ENCODE measurements at regions not wholly inside any gene's neighbourhood (a gene's known extent, or its start where the extent isn't known, plus 50 kb on each side); places are given as distances from the start of the nearest gene placed in this dataset.

- 0 out of 2 replicates have a peak, but pooled peaks cover 4% of the 10 kb centered on the region for H3K36me3 Mint-ChIP-seq
- peaks cover 24% of the 10 kb centered on the region for H3K4me1 Mint-ChIP-seq
- POLR2A ChIA-PET = no interaction called here
- H3K27ac Mint-ChIP-seq = no peak overlapping the region
- CTCF ChIA-PET = interaction anchor here (1.2 kb wide), 1 partner anchor 111 kb away, joined by 3 read pairs; no protein-coding TSS in a partner anchor
- TF ChIP-seq PRRX2 (CRISPR knock-in tag; IDR thresholded peaks at IDR 0.05) = no peak
- no peak for TF ChIP-seq E2F4 (CRISPR knock-in tag; IDR thresholded peaks at IDR 0.05; ENCODE audit: borderline replicate concordance, low read depth)
- no peak for TF ChIP-seq SOX15 (CRISPR knock-in tag; IDR thresholded peaks at IDR 0.05)
- no peak for TF ChIP-seq E2F1 (CRISPR knock-in tag; IDR thresholded peaks at IDR 0.05)
- no peak for TF ChIP-seq TP53 (CRISPR knock-in tag; IDR thresholded peaks at IDR 0.05)
- no peak for TF ChIP-seq KAT7 (CRISPR knock-in tag; IDR thresholded peaks at IDR 0.05; ENCODE audit: borderline replicate concordance)
- TF ChIP-seq MLX (CRISPR knock-in tag; IDR thresholded peaks at IDR 0.05) = no peak
- TF ChIP-seq HMGA2 (CRISPR knock-in tag; IDR thresholded peaks at IDR 0.05) = no peak
- no peak for ATAC-seq
- no peak overlapping the region for H3K4me3 Mint-ChIP-seq
- no peaks in the 10 kb centered on the region for H3K9me3 Mint-ChIP-seq
- no peak for DNase-seq (ENCODE audit: low spot score)
- no peaks in the 10 kb centered on the region; the same call in 1 of the 2 replicates for H3K27me3 Mint-ChIP-seq (ENCODE audit: low read depth)
Observed at GRCh38 chr5:173740400-173740799, 124.0 kb upstream of the BOD1 start.

- 0 out of 2 replicates have a peak, but pooled peaks cover 4% of the 10 kb centered on the region for H3K36me3 Mint-ChIP-seq
- ChIA-PET CTCF (interaction anchor here (1.2 kb wide), 1 partner anchor 111 kb away, joined by 3 read pairs; no protein-coding TSS in a partner anchor), POLR2A (no interaction called here)
- H3K4me3 Mint-ChIP-seq = no peak overlapping the region
- no peaks in the 10 kb centered on the region; the same call in 1 of the 2 replicates for H3K27me3 Mint-ChIP-seq (ENCODE audit: low read depth)
- no peak for ATAC-seq
- DNase-seq (ENCODE audit: low spot score) = no peak
- no peaks in the 10 kb centered on the region for H3K9me3 Mint-ChIP-seq
- no peak for TF ChIP-seq ZNF671 (CRISPR knock-in tag; IDR thresholded peaks at IDR 0.05)
- TF ChIP-seq NR2C2 (CRISPR knock-in tag; IDR thresholded peaks at IDR 0.05) = no peak
- no peak overlapping the region for H3K27ac Mint-ChIP-seq
- peaks cover 31% of the 10 kb centered on the region for H3K4me1 Mint-ChIP-seq
Observed at GRCh38 chr5:173741087-173741486, 124.6 kb upstream of the BOD1 start.

DNA sequence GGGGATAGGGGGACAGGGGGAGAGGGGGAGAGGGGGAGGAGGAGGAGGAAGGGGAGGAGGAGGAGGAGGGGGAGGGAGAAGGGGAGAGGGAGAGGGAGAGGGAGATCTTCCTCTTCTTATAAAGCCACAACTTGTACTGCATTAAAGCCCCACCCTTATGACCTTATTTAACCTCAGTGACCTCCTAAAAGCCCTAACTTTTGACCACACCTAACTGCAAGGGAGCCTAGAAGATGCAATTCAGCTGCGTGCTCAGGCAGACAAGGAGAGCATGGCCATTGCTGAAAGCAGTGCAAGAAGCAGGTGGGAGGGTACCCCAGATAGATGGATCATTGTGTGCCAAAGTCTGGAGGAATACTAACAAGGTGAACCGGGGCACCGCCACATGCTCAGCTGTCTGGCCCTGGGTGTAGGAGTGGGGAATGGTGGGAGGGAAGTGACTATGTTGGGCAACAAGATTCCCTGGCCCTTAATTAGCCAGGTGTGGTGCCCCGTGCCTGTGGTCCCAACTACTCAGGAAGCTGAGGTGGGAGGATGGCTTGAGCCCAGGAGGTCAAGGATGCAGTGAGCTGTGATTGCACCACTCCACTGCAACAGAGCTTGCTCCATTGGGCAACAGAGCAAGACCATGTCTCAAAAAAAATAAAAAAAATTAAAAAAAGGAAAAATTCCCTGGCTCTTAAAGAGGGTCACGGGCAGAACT lies 125.4 kb upstream of the BOD1 start:
- ChIA-PET CTCF (interaction anchor here (1.2 kb wide), 1 partner anchor 112 kb away, joined by 3 read pairs; no protein-coding TSS in a partner anchor), POLR2A (no interaction called here)
- no peak for ATAC-seq
- no peaks in the 10 kb centered on the region; the same call in 1 of the 2 replicates for H3K27me3 Mint-ChIP-seq (ENCODE audit: low read depth)
- H3K4me3 Mint-ChIP-seq = no peak overlapping the region
- H3K4me1 Mint-ChIP-seq = peaks cover 30% of the 10 kb centered on the region
- peaks cover 1% of the 10 kb centered on the region for H3K9me3 Mint-ChIP-seq
- H3K36me3 Mint-ChIP-seq = 0 out of 2 replicates have a peak, but pooled peaks cover 4% of the 10 kb centered on the region
- DNase-seq (ENCODE audit: low spot score) = no peak
- H3K27ac Mint-ChIP-seq = no peak overlapping the region
- TF ChIP-seq OVOL2 (CRISPR knock-in tag; IDR thresholded peaks at IDR 0.05; ENCODE audit: borderline replicate concordance) (no peak), GABPB1 (CRISPR knock-in tag; IDR thresholded peaks at IDR 0.05) (no peak), KAT7 (CRISPR knock-in tag; IDR thresholded peaks at IDR 0.05; ENCODE audit: borderline replicate concordance) (no peak), ZBTB21 (CRISPR knock-in tag; IDR thresholded peaks at IDR 0.05; ENCODE audit: borderline replicate concordance) (no peak), E2F4 (CRISPR knock-in tag; IDR thresholded peaks at IDR 0.05; ENCODE audit: borderline replicate concordance, low read depth) (no peak), PRRX2 (CRISPR knock-in tag; IDR thresholded peaks at IDR 0.05) (no peak), SOX15 (CRISPR knock-in tag; IDR thresholded peaks at IDR 0.05) (no peak), E2F1 (CRISPR knock-in tag; IDR thresholded peaks at IDR 0.05) (no peak), AFF4 (CRISPR knock-in tag; IDR thresholded peaks at IDR 0.05; ENCODE audit: borderline replicate concordance) (no peak), ZNF232 (CRISPR knock-in tag; IDR thresholded peaks at IDR 0.05) (no peak), JAZF1 (CRISPR knock-in tag; IDR thresholded peaks at IDR 0.05) (no peak)
- TF ChIP-seq, protein P1, sequence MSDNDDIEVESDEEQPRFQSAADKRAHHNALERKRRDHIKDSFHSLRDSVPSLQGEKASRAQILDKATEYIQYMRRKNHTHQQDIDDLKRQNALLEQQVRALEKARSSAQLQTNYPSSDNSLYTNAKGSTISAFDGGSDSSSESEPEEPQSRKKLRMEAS (CRISPR knock-in tag; IDR thresholded peaks at IDR 0.05) = no peak
- TF ChIP-seq, protein P2, sequence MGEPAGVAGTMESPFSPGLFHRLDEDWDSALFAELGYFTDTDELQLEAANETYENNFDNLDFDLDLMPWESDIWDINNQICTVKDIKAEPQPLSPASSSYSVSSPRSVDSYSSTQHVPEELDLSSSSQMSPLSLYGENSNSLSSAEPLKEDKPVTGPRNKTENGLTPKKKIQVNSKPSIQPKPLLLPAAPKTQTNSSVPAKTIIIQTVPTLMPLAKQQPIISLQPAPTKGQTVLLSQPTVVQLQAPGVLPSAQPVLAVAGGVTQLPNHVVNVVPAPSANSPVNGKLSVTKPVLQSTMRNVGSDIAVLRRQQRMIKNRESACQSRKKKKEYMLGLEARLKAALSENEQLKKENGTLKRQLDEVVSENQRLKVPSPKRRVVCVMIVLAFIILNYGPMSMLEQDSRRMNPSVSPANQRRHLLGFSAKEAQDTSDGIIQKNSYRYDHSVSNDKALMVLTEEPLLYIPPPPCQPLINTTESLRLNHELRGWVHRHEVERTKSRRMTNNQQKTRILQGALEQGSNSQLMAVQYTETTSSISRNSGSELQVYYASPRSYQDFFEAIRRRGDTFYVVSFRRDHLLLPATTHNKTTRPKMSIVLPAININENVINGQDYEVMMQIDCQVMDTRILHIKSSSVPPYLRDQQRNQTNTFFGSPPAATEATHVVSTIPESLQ (CRISPR knock-in tag; IDR thresholded peaks at IDR 0.05) = no peak

All from WTC11 (cell line).